MV-4-11 (cell line): ENCODE measurements at regions not wholly inside any gene's neighbourhood (a gene's known extent, or its start where the extent isn't known, plus 50 kb on each side); places are given as distances from the start of the nearest gene placed in this dataset.

Source experiments
- DNase-seq: peaks from one replicate; lab custom pipeline; 2025; lab: John Stamatoyannopoulos, UW

DNA sequence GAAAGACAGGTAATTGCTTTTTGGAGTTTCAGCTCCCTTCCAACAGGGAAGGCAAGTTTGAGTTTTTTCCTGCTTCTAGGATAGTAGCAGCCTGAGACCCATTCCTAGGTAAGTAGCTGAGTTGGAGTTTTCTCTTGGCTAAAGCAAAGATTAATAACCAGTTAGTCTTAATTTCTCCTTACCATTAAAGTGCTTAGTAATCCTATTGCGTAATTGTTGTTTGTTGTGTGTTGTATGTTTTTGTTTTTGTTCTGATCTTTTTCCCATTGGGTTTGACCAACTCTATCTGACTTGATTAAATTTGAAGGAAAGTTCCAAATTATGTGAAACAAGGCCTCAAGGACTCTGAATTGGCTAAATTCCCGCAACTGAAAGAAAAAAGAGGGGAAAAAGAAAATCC, 83.5 kb downstream of the TBX22 start:
- DNase-seq = no peak

DNA sequence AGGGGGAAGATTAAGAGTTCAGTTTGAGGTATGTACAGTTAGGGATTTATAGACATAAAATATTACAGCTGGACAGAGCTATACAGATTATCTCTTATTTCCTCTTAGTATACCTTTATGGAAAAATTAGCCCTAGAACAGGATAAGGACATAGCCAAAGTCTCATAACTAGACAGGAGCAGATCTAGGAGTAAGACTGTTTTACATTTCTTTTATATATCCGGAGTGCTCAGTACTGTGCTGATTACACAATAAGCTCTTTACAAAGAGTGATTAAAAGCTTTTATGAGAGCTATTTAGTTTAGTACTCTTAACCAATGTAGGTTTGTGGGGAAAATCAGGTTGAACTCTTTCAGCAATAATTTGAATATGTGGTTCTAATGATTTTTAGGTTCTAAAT, 105.8 kb downstream of the TBX22 start:
- no peak for DNase-seq

DNA sequence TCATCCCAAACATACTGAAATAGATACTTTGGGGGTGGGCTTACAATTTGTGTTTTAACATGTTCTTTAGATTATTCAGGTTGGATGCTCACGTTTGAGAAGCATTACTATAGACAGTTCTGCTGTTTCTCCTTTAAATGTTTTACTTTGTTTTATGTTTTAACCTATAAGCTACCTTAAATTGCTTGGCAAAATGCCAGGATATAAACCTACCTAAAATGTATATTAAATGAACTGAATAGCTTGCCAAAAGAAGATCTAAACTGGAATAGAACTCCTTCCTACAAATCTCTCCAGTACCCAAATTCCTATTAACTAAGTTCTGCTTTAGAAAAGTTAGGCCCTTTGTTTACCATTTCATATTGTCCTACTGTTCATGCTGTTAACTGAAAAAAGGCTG, 124.4 kb downstream of the TBX22 start:
- no peak for DNase-seq

GRCh38 chrX:80139564-80139963, 125.0 kb downstream of the TBX22 start:
- no peak for DNase-seq

GRCh38 chrX:80170581-80170980, 156.0 kb downstream of the TBX22 start:
- no peak for DNase-seq

DNA sequence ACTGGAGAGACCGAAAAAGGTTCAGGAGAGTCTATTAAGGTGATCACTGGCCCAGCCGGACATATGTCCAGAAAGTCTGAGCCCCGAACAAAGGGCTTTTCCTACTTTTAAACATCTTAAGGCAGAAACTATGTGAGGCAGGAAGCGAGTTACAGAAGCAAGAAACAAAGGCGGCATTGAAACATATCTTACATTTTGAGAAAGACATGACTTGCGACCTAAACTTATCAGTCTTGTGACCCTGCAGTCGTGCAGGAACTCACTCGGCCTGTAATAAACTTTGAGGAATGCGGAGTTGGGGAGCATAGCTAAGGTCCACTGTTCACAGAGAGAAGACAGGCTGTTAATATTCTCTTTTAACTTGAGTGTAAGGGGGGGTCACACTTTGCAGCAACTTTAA, 158.7 kb downstream of the TBX22 start:
- no peak for DNase-seq

GRCh38 chrX:80174925-80175574, 160.5 kb downstream of the TBX22 start:
- no peak for DNase-seq

DNA sequence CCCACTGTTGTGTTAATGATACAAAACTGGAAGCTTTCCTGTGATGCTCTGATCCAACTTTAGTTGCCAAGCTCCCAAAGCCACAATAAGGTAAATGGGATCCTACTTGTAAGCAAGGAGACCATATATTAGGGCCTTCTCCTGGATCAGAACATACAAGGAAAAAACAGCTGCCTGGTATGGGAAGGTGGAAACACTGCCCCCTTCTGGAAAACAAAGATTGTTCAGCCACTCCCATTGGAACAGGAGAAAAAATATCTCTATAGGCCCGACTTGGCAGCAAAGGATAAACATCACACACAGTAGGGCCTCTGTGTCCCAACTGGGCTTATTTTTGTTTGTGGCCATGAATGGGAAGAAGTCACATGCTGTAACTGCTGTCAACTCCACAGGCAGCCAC, 166.5 kb downstream of the TBX22 start:
- DNase-seq = no peak

GRCh38 chrX:80184854-80185253, 170.3 kb downstream of the TBX22 start:
- no peak for DNase-seq

- DNase-seq = no peak
Observed at GRCh38 chrX:80206647-80207046, 192.1 kb downstream of the TBX22 start.

DNA sequence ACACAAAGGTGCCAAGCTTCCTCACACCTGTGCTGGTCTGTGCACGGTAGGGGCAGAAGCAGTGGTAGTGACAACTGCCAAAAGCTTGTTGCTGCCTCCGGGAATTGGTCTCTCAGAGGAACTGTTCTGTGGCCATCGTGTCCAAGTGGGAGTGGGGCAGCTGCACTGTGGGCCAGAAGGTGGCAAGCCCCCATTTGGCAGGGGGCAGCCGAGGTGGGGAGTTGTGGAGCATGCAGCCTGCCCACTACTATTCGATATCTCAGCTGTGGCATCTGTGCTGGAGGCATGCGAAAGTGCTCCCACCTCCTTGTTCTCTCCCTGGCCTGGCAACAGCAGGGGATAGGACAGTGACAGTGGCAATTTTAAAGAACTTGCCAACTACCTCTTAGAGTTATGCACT, 192.8 kb downstream of the TBX22 start:
- no peak for DNase-seq

- DNase-seq = no peak
Observed at GRCh38 chrX:80216086-80216485, 201.5 kb downstream of the TBX22 start.

DNA sequence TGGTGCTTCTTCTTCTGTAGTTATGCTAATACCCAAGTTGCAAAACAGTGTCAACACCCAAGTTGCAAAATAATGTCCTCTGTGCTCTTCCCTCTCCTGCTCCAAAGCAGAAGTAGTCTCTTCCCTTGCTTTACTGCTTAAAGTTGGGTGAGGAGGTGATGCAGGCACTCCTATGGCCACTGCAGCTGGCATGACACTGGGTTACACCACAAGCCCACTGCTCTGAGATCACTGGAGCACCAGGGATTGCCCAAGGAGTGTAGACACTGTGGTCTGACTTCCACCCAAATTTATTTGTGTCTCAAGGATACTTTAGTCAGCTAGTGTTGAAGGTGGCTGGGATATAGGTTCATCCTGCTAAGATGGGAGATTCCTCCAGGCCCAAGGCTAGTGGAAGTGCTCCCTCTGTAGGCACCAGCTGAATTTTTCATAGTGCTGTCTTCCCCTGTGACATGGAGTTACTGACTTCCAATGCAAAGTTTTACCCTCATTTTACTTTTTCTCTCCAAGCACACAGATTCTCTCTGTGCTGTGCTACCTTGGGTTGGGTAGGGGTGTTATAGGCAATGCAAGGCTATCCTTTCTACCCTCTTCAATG, 196.2 kb upstream of the TENT5D start:
- peak; percentile 78 for DNase-seq

DNA sequence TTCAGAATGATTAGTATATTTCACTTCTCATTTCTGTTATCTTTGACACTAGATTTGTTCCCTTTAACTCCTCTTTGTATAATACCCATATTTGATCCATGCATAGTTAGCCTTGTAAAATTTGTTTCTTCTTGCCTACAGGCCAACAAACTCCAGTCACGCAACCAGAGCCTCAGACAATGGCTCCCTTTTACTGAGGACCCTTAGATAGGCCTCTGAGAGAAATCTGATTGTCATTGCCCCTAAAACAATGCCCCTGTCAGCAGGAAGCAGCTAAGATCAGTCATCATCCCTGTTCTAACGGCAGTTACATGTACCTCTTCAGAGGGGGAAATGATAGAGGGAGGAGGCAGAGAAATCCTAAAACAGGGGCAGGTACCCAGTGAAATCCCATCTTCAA, 190.6 kb upstream of the TENT5D start:
- DNase-seq = no peak

- DNase-seq = no peak
Observed at GRCh38 chrX:80237072-80237471, 183.2 kb upstream of the TENT5D start.

DNA sequence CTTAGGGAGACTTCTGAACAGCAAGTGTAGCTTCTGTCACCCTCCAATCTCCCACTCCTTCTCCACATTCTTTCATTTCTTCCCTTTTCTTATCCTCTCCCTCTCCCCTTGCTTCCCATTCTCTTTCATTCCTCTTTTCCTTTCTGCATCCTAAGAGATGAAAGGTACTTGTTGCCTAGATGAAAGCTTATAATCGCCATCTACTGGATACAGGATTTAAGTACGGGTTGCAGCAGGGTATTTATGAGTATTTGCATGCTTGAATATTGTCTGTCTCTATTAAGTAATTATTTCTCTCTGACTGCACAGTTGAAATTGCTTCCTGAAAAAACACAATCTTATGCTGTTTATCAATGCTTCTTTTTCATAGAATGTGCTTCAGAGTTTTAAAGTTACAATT, 174.0 kb upstream of the TENT5D start:
- no peak for DNase-seq

DNA sequence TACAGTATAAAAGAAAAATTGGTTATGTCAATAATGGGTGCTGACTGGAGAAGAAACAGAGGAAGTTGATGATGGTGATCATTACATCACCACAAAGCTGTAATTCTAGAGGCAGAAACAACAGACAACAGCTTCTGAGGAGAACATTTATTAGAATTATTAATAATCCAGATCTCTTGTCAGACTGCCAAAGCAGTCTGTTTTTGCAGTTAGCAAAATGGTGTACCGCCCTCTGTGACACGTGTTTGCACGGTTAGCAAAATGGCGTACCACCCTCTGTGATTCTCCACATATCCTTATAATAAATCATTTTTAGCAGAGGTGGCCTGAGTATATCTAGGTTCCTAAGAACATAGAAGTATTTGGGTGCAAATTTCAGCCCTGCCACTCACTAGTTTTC, 154.0 kb upstream of the TENT5D start:
- DNase-seq = no peak

DNA sequence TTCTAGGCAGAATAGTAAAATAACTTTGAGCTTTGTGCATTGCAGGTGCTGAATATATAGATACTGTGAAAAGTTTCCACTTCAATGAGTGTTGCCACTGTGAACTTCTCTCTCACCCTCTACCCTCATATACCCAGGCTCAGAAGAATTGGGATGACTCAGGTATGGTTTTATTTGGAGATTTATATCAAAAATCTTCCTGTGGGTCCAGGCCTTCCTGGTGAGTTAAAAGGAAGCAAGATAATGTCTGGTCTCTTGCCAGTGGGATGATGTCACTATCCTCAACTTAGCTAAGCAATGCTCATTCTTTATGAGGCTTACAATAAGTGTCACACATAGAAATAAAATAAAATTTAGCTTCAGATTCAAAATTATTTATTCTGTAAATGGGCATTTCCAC, 153.3 kb upstream of the TENT5D start:
- DNase-seq = no peak

- no peak for DNase-seq
Observed at GRCh38 chrX:80267790-80268189, 152.5 kb upstream of the TENT5D start.

DNA sequence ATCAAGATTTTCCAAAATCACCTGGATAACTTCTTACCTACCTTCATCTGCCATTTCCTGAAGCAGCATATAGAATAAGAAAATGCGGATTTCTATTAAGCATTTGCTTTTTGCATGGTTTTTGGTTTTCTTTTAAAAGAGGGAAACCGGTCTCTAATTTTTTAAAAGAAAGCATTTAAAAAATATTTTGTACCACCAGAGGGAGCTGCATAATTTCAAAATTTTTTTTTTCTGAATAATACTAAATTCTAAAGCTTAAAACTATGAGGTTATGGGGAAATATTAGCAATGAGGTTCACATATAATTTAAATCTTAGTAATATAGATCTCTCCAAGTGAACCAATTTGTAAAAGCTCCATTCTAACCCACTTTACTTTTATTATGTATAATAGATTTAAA, 137.7 kb upstream of the TENT5D start:
- no peak for DNase-seq

- DNase-seq = peak; percentile 1
Observed at GRCh38 chrX:80285131-80285773, 135.0 kb upstream of the TENT5D start.

DNA sequence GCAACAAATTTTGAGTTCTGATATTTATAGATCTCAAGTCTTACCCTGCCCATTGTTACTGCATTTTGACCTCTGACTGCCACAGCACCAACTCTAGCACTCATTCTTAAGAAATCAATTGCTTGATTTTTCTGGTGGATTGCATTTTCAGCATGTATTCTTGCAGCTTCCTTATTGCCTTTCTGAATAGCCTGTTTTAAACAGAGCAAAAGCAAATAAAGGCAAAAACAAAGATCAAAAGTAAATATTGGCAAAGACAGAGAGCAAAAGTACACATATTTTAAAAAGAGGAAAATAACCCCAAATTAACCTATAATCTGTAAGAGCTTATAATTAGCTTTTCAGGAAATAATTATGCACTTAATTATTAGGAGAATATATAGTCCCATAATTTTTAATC, 129.4 kb upstream of the TENT5D start:
- no peak for DNase-seq

- no peak for DNase-seq
Observed at GRCh38 chrX:80293354-80293753, 126.9 kb upstream of the TENT5D start.

DNA sequence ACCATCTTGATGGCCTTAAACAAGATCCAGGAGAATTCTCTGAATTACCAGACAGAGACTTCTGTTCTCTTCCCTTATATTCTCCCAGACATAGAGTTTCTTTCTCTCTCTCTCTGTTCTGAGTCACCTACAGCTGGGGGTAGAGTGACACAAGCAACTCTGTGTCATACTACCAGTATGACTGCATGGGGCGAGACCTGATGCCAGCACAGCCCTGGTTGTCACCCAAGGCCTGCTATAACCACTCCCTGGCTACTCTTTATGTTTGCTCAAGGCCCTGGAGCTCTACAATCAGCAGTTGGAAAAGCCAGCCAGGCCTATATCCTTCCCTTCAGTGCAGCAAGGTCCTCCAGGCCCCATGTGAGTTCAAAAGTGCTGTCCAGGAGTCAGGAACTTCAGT, 114.2 kb upstream of the TENT5D start:
- DNase-seq = no peak
